NCI-H82 treated with DMSO at 0.1 percent for 48 hours (cell line): ENCODE measurements at regions not wholly inside any gene's neighbourhood (a gene's known extent, or its start where the extent isn't known, plus 50 kb on each side); places are given as distances from the start of the nearest gene placed in this dataset.

Experiments
- DNase-seq: peaks from one replicate; lab custom pipeline; 2025; ENCODE audit not compliant: unreplicated experiment; lab: John Stamatoyannopoulos, UW

- no peak for DNase-seq
Observed at GRCh38 chr4:185862340-185862739, 50.3 kb upstream of the SORBS2 start.

DNA sequence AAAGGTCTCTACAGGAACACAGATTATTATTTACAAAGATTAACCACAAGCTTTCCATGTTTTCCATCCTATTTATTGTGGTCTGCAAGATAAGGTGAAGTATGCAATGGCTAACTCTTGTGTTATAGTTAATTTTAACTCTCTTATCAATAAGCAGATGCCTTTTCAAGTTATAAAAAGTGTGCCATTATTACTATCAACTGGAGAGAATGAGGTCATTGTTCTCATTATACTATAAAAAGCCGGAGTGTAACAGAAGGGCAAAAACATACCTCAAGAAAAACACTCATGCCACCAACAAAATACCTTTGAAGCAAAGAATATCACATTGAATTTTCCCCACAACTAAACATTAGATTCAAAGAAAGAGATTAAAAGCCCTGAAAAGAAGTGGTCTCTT lies 52.0 kb upstream of the SORBS2 start:
- no peak for DNase-seq

DNA sequence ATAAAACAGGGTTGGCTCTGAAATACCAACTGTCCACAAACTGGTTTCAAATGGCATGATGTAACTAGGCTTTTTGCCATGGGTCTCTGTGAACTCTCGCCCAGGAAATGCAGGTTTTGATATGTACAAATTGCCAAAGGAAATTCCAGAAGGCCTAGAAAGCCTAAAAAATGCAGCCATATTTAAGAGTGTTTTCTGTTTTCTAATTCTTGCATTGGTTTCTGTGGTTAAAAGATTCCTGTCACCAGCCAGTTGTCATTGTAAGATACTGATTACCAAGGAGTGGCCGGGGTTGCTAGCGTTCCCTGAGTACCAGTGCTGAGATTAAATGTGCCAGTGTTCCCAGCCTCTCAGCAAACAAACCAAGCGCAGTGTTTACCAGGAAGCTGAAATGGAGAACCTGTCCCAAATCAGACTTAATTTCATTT lies 53.9 kb upstream of the SORBS2 start:
- DNase-seq: no peak

GRCh38 chr4:185867770-185868169 lies 55.8 kb upstream of the SORBS2 start:
- no peak for DNase-seq

GRCh38 chr4:185868983-185869382 lies 57.0 kb upstream of the SORBS2 start:
- no peak for DNase-seq

- no peak for DNase-seq
Observed at GRCh38 chr4:185869427-185869826, 57.4 kb upstream of the SORBS2 start.

- DNase-seq: no peak
Observed at GRCh38 chr4:185870366-185870765, 58.4 kb upstream of the SORBS2 start.

DNA sequence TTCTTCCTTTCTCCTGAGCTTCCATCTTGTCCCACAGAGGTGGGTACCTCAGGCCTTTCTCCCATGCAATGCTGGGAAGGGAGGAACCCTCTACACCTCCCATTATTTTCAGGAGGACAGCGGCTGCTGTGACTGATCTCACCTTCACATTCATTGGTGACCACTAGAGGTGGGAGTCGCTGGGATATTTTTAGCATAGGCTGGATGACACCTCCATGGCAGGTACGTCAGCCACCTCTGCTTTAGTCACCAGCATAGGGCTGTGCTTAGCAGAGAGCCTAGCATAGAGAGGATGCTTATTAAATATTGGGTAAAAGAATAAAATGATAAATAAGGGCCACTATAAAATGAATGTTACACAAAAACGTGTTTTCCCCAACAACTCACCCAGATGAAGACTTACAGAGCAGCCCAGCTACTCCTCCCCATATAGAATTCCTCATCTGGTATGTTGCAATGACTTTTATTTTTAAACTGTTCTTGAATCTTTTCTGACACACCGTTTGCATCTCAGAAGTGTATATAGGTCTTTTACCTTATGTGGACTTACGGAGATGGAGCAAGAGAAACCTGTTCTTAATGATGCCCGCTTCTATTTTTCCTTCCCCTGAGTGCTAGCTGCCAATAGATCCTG lies 60.9 kb upstream of the SORBS2 start:
- no peak for DNase-seq

GRCh38 chr4:185874516-185875230 lies 62.7 kb upstream of the SORBS2 start:
- no peak for DNase-seq

- no peak for DNase-seq
Observed at GRCh38 chr4:185875316-185875907, 63.4 kb upstream of the SORBS2 start.

GRCh38 chr4:185878633-185879032 lies 66.6 kb upstream of the SORBS2 start:
- no peak for DNase-seq

DNA sequence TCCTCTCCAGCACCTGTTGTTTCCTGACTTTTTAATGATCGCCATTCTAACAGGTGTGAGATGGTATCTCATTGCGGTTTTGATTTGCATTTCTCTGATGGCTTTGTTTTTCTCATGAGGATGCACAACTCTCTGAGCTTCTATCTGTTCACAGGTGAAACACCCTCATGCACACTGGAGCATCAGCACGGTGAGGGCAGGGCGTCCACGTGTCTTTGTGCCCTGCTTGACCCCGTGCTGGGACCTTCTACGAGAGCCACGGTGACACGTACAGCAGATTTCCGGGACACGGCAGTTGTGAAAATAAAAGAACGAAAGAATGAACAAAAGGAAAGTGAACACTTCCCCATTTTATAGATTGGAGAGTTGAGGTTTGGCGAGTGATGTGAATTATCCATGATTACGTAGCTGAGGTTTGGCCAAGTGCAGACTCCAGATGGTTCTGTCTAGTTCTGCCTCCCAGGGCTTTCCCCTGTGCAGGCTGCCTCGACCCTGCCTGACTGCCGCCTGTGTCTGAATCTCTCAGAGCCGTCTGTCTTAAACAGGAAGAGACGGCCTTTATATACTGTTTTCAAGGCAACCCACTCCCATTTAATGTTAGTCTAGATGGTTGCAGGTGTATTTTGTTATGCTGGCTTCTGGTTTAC lies 67.8 kb upstream of the SORBS2 start:
- DNase-seq: no peak

- DNase-seq: no peak
Observed at GRCh38 chr4:185880571-185880970, 68.6 kb upstream of the SORBS2 start.

DNA sequence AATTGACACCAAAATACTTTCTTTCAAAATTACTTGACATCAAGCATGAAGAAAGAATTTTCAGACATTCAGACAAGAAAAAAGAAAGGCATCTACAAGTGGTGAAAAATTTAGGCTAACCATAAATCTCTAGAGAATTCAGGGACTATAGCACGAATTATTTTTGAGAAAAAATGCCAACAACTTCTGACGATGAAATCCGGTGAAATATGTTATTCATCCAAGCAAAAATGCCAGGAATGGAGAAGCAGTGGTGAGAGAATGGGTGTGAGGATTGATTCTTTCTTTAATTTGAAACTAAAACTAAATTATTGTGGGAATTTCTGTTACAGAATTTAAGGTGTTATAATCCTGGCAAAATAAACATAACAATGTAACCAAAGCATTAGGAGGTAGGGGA lies 69.4 kb upstream of the SORBS2 start:
- no peak for DNase-seq

- DNase-seq: no peak
Observed at GRCh38 chr4:185883591-185883990, 71.6 kb upstream of the SORBS2 start.

- no peak for DNase-seq
Observed at GRCh38 chr4:185885075-185885474, 73.1 kb upstream of the SORBS2 start.

DNA sequence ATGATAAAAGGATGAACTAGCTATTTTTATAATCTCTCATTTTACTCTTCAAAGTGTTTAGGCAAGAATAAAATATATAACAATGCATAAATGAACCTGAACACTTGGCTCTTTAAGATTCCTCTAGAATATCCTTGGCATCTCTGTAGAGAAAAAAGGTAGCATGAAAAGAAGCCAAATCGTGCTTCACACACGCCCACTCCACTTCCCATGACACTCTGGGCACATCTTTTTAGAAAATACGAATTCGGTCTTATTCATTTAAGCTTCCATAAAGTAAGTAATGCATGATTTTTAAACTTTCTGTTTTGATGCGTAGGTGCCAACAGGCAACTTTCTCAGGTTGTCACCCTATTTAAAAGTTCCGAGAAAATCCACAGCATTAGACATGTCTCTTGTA lies 73.6 kb upstream of the SORBS2 start:
- DNase-seq: no peak

- DNase-seq: no peak
Observed at GRCh38 chr4:185886832-185887524, 75.0 kb upstream of the SORBS2 start.

DNA sequence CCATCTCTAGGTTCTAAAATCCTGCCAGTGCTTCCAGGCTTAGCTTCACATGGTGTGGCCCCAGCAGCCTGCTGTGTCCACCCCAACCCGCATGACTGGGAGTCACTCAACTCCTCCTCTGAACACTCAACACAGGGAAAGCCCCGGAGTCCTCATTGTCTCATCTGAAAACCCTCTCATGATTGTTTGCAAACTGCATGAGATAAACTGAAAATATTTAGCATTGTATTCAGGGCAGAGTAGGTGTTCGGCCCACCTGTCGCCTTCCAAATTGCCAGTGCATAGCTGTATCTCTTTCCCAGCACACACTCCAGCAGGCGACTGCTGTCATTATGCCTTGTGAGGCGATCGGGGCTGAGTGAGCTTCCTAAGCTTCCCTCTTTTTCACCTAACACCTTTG lies 76.7 kb upstream of the SORBS2 start:
- DNase-seq: no peak

DNA sequence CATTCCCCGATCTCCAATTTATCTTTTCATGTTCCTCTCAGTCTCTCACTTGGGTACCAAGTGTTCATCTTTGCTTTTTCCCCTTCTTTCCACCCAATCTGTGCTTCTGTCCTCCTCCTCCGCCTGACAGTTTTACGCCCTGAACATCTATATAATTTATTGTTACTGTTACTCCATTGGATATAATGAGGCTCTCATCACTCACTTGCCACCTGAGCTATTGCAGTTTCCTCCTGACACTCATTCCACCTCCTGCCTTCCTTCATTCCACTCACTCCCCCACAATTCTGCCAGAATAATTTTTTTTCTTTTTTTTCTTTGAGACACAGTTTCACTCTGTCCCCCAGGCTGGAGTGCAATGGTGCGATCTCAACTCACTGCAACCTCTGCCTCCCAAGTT lies 77.6 kb upstream of the SORBS2 start:
- no peak for DNase-seq

GRCh38 chr4:185890196-185890595 lies 78.2 kb upstream of the SORBS2 start:
- DNase-seq: no peak
